Skeletal muscle tissue (tissue), 3 donors: ENCODE measurements at regions not wholly inside any gene's neighbourhood (a gene's known extent, or its start where the extent isn't known, plus 50 kb on each side); places are given as distances from the start of the nearest gene placed in this dataset.

ENCODE experiments used
- H3K27ac ChIP-seq: one replicate; pipeline ENCODE4 v1.7.0; 2013; ENCODE audit warnings: mild to moderate bottlenecking, low read depth, low read length, inconsistent platforms
- H3K27me3 ChIP-seq, 3 donors: one replicate each; pipeline ENCODE4 v1.7.0; 2013; ENCODE audit warnings: low read length in 3 of 3; ENCODE audit not compliant: control insufficient read depth in 3 of 3, insufficient read depth in 3 of 3
- H3K36me3 ChIP-seq, 3 donors: one replicate each; pipeline ENCODE4 v1.7.0; 2013; ENCODE audit warnings: low read length in 3 of 3; ENCODE audit not compliant: control insufficient read depth in 3 of 3, insufficient read depth in 3 of 3
- H3K4me1 ChIP-seq, 3 donors: one replicate each; pipeline ENCODE4 v1.7.0; 2013; ENCODE audit warnings: low read length in 3 of 3, mild to moderate bottlenecking in 3 of 3; ENCODE audit not compliant: control insufficient read depth in 3 of 3, insufficient read depth in 3 of 3
- H3K4me3 ChIP-seq, 3 donors: one replicate each; pipeline ENCODE4 v1.7.0; 2013; ENCODE audit warnings: low read length in 3 of 3
- H3K9ac ChIP-seq, 3 donors: one replicate each; pipeline ENCODE4 v1.7.0; 2013; ENCODE audit warnings: low read length in 3 of 3, mild to moderate bottlenecking in 3 of 3, moderate library complexity in 2 of 3, low read depth in 1 of 3
- H3K9me3 ChIP-seq, 3 donors: one replicate each; pipeline ENCODE4 v1.7.0; 2013; ENCODE audit warnings: low read length in 3 of 3; ENCODE audit not compliant: control insufficient read depth in 3 of 3
- donor health status: Osteomylitis.

- H3K9ac ChIP-seq: no peak overlapping the region
- H3K27ac ChIP-seq: no peak overlapping the region
- H3K4me1 ChIP-seq: no peaks in the 10 kb centered on the region
- no peaks in the 10 kb centered on the region for H3K36me3 ChIP-seq
- peaks cover 0 to 3% (median 0%) of the 10 kb centered on the region in 3 donors for H3K9me3 ChIP-seq
- no peak overlapping the region for H3K4me3 ChIP-seq
- peaks cover 0 to 10% (median 10%) of the 10 kb centered on the region in 3 donors for H3K27me3 ChIP-seq
These were observed 755.2 kb upstream of the SORCS1 start for GRCh38 chr10:107919626-107920235.

GRCh38 chr10:107918171-107918570 lies 753.7 kb upstream of the SORCS1 start:
- Histone ChIP-seq H3K4me3 (no peak overlapping the region), H3K27ac (no peak overlapping the region), H3K9me3 (peaks cover 0 to 3% (median 0%) of the 10 kb centered on the region in 3 donors), H3K4me1 (no peaks in the 10 kb centered on the region), H3K36me3 (no peaks in the 10 kb centered on the region), H3K27me3 (peaks cover 4 to 20% (median 18%) of the 10 kb centered on the region in 3 donors), H3K9ac (no peak overlapping the region)

GRCh38 chr10:107915215-107915610 lies 750.7 kb upstream of the SORCS1 start:
- no peak overlapping the region for H3K4me3 ChIP-seq
- H3K27me3 ChIP-seq: peaks cover 4 to 23% (median 18%) of the 10 kb centered on the region in 3 donors
- peaks cover 0 to 3% (median 0%) of the 10 kb centered on the region in 3 donors for H3K9me3 ChIP-seq
- no peaks in the 10 kb centered on the region for H3K4me1 ChIP-seq
- no peaks in the 10 kb centered on the region for H3K36me3 ChIP-seq
- H3K9ac ChIP-seq: no peak overlapping the region
- no peak overlapping the region for H3K27ac ChIP-seq

GRCh38 chr10:107914450-107915214 lies 750.1 kb upstream of the SORCS1 start:
- Histone ChIP-seq H3K27me3 (peaks cover 4 to 23% (median 18%) of the 10 kb centered on the region in 3 donors), H3K4me1 (no peaks in the 10 kb centered on the region), H3K9me3 (peaks cover 0 to 3% (median 0%) of the 10 kb centered on the region in 3 donors), H3K27ac (no peak overlapping the region), H3K9ac (no peak overlapping the region), H3K36me3 (no peaks in the 10 kb centered on the region), H3K4me3 (no peak overlapping the region)

- H3K9me3 ChIP-seq: peaks cover 0 to 3% (median 0%) of the 10 kb centered on the region in 3 donors
- H3K27ac ChIP-seq: no peak overlapping the region
- no peak overlapping the region for H3K4me3 ChIP-seq
- H3K27me3 ChIP-seq: peaks cover 4 to 23% (median 18%) of the 10 kb centered on the region in 3 donors
- no peaks in the 10 kb centered on the region for H3K36me3 ChIP-seq
- H3K9ac ChIP-seq: no peak overlapping the region
- no peaks in the 10 kb centered on the region for H3K4me1 ChIP-seq
These were observed 749.1 kb upstream of the SORCS1 start for GRCh38 chr10:107913317-107914294.

- Histone ChIP-seq H3K4me1 (no peaks in the 10 kb centered on the region), H3K27ac (no peak overlapping the region), H3K4me3 (no peak overlapping the region), H3K9ac (no peak overlapping the region), H3K36me3 (no peaks in the 10 kb centered on the region), H3K27me3 (no peaks in the 10 kb centered on the region), H3K9me3 (no peaks in the 10 kb centered on the region)
These were observed 736.6 kb upstream of the SORCS1 start for GRCh38 chr10:107901076-107901475.

- Histone ChIP-seq H3K9ac (no peak overlapping the region), H3K27ac (no peak overlapping the region), H3K9me3 (no peaks in the 10 kb centered on the region), H3K27me3 (no peaks in the 10 kb centered on the region), H3K4me3 (no peak overlapping the region), H3K36me3 (no peaks in the 10 kb centered on the region), H3K4me1 (no peaks in the 10 kb centered on the region)
These were observed 735.6 kb upstream of the SORCS1 start for GRCh38 chr10:107900131-107900530.

GRCh38 chr10:107899502-107900062 lies 735.1 kb upstream of the SORCS1 start:
- Histone ChIP-seq H3K27ac (no peak overlapping the region), H3K9ac (no peak overlapping the region), H3K4me3 (no peak overlapping the region), H3K36me3 (no peaks in the 10 kb centered on the region), H3K4me1 (no peaks in the 10 kb centered on the region), H3K27me3 (no peaks in the 10 kb centered on the region), H3K9me3 (no peaks in the 10 kb centered on the region)

GRCh38 chr10:107899075-107899474 lies 734.6 kb upstream of the SORCS1 start:
- Histone ChIP-seq H3K4me1 (no peaks in the 10 kb centered on the region), H3K9me3 (no peaks in the 10 kb centered on the region), H3K4me3 (no peak overlapping the region), H3K27ac (no peak overlapping the region), H3K9ac (no peak overlapping the region), H3K36me3 (no peaks in the 10 kb centered on the region), H3K27me3 (no peaks in the 10 kb centered on the region)
